ENCODE measurements at regions not wholly inside any gene's neighbourhood (a gene's known extent, or its start where the extent isn't known, plus 50 kb on each side); places are given as distances from the start of the nearest gene placed in this dataset.

- Mint-ChIP-seq H3K36me3 (peaks cover 23 to 29% of the 10 kb centered on the region in 2 donors), H3K27me3 (no peaks in the 10 kb centered on the region), H3K4me1 (no peaks in the 10 kb centered on the region), H3K4me3 (no peak overlapping the region), H3K27ac (peak overlapping the region in 1 of 6 donors; percentile 16), H3K9me3 (peaks cover 11 to 72% (median 48%) of the 10 kb centered on the region in 7 donors)
- no peak for ATAC-seq (ENCODE audit: low read depth in 2 of 2)
- no peak for DNase-seq
Measured at GRCh38 chr2:57828221-57828620, 218.4 kb upstream of the VRK2 start.

GRCh38 chr2:57834666-57835065 is 211.9 kb upstream of the VRK2 start:
- Mint-ChIP-seq H3K36me3 (peaks cover 15 to 17% of the 10 kb centered on the region in 2 donors), H3K4me1 (no peaks in the 10 kb centered on the region), H3K4me3 (no peak overlapping the region), H3K27ac (no peak overlapping the region), H3K27me3 (no peaks in the 10 kb centered on the region), H3K9me3 (peaks cover 4 to 30% (median 21%) of the 10 kb centered on the region in 7 donors)
- DNase-seq (no peak), ATAC-seq (ENCODE audit: low read depth in 2 of 2) (no peak)

GRCh38 chr2:57842531-57842930 is 204.1 kb upstream of the VRK2 start:
- DNase-seq (no peak), ATAC-seq (ENCODE audit: low read depth in 2 of 2) (no peak)
- Mint-ChIP-seq H3K27me3 (no peaks in the 10 kb centered on the region), H3K9me3 (peaks cover 0 to 12% (median 8%) of the 10 kb centered on the region in 7 donors), H3K36me3 (peaks cover 6 to 8% of the 10 kb centered on the region in 2 donors), H3K4me3 (no peak overlapping the region), H3K27ac (no peak overlapping the region), H3K4me1 (peaks cover 0 to 6% (median 2%) of the 10 kb centered on the region in 3 donors)

GRCh38 chr2:57843158-57843557 is 203.4 kb upstream of the VRK2 start:
- peaks cover 6 to 8% of the 10 kb centered on the region in 2 donors for H3K36me3 Mint-ChIP-seq
- no peak for ATAC-seq (ENCODE audit: low read depth in 2 of 2)
- no peak overlapping the region for H3K27ac Mint-ChIP-seq
- H3K4me1 Mint-ChIP-seq = peaks cover 0 to 6% (median 2%) of the 10 kb centered on the region in 3 donors
- H3K9me3 Mint-ChIP-seq = peaks cover 0 to 16% (median 11%) of the 10 kb centered on the region in 7 donors
- H3K27me3 Mint-ChIP-seq = no peaks in the 10 kb centered on the region
- H3K4me3 Mint-ChIP-seq = no peak overlapping the region
- no peak for DNase-seq

- H3K4me1 Mint-ChIP-seq = peaks cover 0 to 10% (median 4%) of the 10 kb centered on the region in 3 donors
- H3K4me3 Mint-ChIP-seq = no peak overlapping the region
- ATAC-seq (ENCODE audit: low read depth in 2 of 2) (no peak), DNase-seq (no peak)
- H3K27me3 Mint-ChIP-seq = no peaks in the 10 kb centered on the region
- H3K9me3 Mint-ChIP-seq = peaks cover 0 to 16% (median 11%) of the 10 kb centered on the region in 7 donors
- no peak overlapping the region for H3K27ac Mint-ChIP-seq
- peaks cover 6 to 8% of the 10 kb centered on the region in 2 donors for H3K36me3 Mint-ChIP-seq
Measured at GRCh38 chr2:57848723-57849122, 197.9 kb upstream of the VRK2 start.

- H3K27me3 Mint-ChIP-seq = no peaks in the 10 kb centered on the region
- H3K4me3 Mint-ChIP-seq = no peak overlapping the region
- H3K27ac Mint-ChIP-seq = no peak overlapping the region
- peaks cover 0 to 10% (median 4%) of the 10 kb centered on the region in 3 donors for H3K4me1 Mint-ChIP-seq
- H3K9me3 Mint-ChIP-seq = peaks cover 0 to 16% (median 11%) of the 10 kb centered on the region in 7 donors
- H3K36me3 Mint-ChIP-seq = peaks cover 6 to 8% of the 10 kb centered on the region in 2 donors
- ATAC-seq (ENCODE audit: low read depth in 2 of 2) (no peak), DNase-seq (no peak)
Measured at GRCh38 chr2:57849843-57850242, 196.8 kb upstream of the VRK2 start.

GRCh38 chr2:57850415-57851130 is 196.0 kb upstream of the VRK2 start:
- Mint-ChIP-seq H3K9me3 (peaks cover 0 to 16% (median 11%) of the 10 kb centered on the region in 7 donors), H3K36me3 (peaks cover 6 to 12% of the 10 kb centered on the region in 2 donors), H3K4me1 (peaks cover 0 to 10% (median 4%) of the 10 kb centered on the region in 3 donors), H3K27ac (no peak overlapping the region), H3K4me3 (peak overlapping the region in 1 of 8 donors; percentile 15), H3K27me3 (no peaks in the 10 kb centered on the region)
- DNase-seq (no peak), ATAC-seq (ENCODE audit: low read depth in 2 of 2) (no peak)

- Mint-ChIP-seq H3K36me3 (peaks cover 0 to 11% of the 10 kb centered on the region in 2 donors), H3K4me3 (no peak overlapping the region), H3K27ac (no peak overlapping the region), H3K9me3 (peaks cover 0 to 4% (median 0%) of the 10 kb centered on the region in 7 donors), H3K27me3 (no peaks in the 10 kb centered on the region), H3K4me1 (peaks cover 0 to 10% (median 4%) of the 10 kb centered on the region in 3 donors)
- no peak for DNase-seq
- ATAC-seq (ENCODE audit: low read depth in 2 of 2) = no peak
Measured at GRCh38 chr2:57855212-57855611, 191.4 kb upstream of the VRK2 start.

- Mint-ChIP-seq H3K4me3 (no peak overlapping the region), H3K36me3 (peaks cover 0 to 11% of the 10 kb centered on the region in 2 donors), H3K27ac (no peak overlapping the region), H3K4me1 (no peaks in the 10 kb centered on the region), H3K27me3 (no peaks in the 10 kb centered on the region), H3K9me3 (peaks cover 0 to 4% (median 0%) of the 10 kb centered on the region in 7 donors)
- no peak for DNase-seq
- no peak for ATAC-seq (ENCODE audit: low read depth in 2 of 2)
Measured at GRCh38 chr2:57859755-57860154, 186.9 kb upstream of the VRK2 start.

GRCh38 chr2:57862153-57862552 is 184.5 kb upstream of the VRK2 start:
- DNase-seq (no peak), ATAC-seq (ENCODE audit: low read depth in 2 of 2) (no peak)
- Mint-ChIP-seq H3K9me3 (no peaks in the 10 kb centered on the region), H3K27me3 (no peaks in the 10 kb centered on the region), H3K36me3 (no peaks in the 10 kb centered on the region), H3K27ac (peak overlapping the region in 1 of 6 donors; percentile 85), H3K4me3 (no peak overlapping the region), H3K4me1 (no peaks in the 10 kb centered on the region)

GRCh38 chr2:57862727-57863126 is 183.9 kb upstream of the VRK2 start:
- ATAC-seq (ENCODE audit: low read depth in 2 of 2) = no peak
- Mint-ChIP-seq H3K36me3 (peaks cover 0 to 4% of the 10 kb centered on the region in 2 donors), H3K4me1 (no peaks in the 10 kb centered on the region), H3K27ac (no peak overlapping the region), H3K4me3 (no peak overlapping the region), H3K27me3 (no peaks in the 10 kb centered on the region), H3K9me3 (no peaks in the 10 kb centered on the region)
- DNase-seq = no peak

- peaks cover 0 to 1% (median 0%) of the 10 kb centered on the region in 7 donors for H3K9me3 Mint-ChIP-seq
- H3K27ac Mint-ChIP-seq = peak overlapping the region in 1 of 6 donors; percentile 40
- ATAC-seq (ENCODE audit: low read depth in 2 of 2) = no peak
- no peaks in the 10 kb centered on the region for H3K27me3 Mint-ChIP-seq
- H3K36me3 Mint-ChIP-seq = peaks cover 6 to 8% of the 10 kb centered on the region in 2 donors
- no peak for DNase-seq
- no peaks in the 10 kb centered on the region for H3K4me1 Mint-ChIP-seq
- H3K4me3 Mint-ChIP-seq = no peak overlapping the region
Measured at GRCh38 chr2:57864926-57865325, 181.7 kb upstream of the VRK2 start.

- no peaks in the 10 kb centered on the region for H3K4me1 Mint-ChIP-seq
- DNase-seq (no peak), ATAC-seq (ENCODE audit: low read depth in 2 of 2) (no peak)
- no peak overlapping the region for H3K4me3 Mint-ChIP-seq
- peaks cover 0 to 1% (median 0%) of the 10 kb centered on the region in 7 donors for H3K9me3 Mint-ChIP-seq
- peaks cover 6 to 8% of the 10 kb centered on the region in 2 donors for H3K36me3 Mint-ChIP-seq
- H3K27me3 Mint-ChIP-seq = no peaks in the 10 kb centered on the region
- no peak overlapping the region for H3K27ac Mint-ChIP-seq
Measured at GRCh38 chr2:57867730-57868129, 178.9 kb upstream of the VRK2 start.

- no peaks in the 10 kb centered on the region for H3K4me1 Mint-ChIP-seq
- no peak overlapping the region for H3K27ac Mint-ChIP-seq
- peaks cover 0 to 2% (median 0%) of the 10 kb centered on the region in 7 donors for H3K9me3 Mint-ChIP-seq
- DNase-seq = no peak
- ATAC-seq (ENCODE audit: low read depth in 2 of 2) = no peak
- peaks cover 6 to 8% of the 10 kb centered on the region in 2 donors for H3K36me3 Mint-ChIP-seq
- no peak overlapping the region for H3K4me3 Mint-ChIP-seq
- no peaks in the 10 kb centered on the region for H3K27me3 Mint-ChIP-seq
Measured at GRCh38 chr2:57868619-57869139, 177.9 kb upstream of the VRK2 start.
